Mesenchymal stem cell (in vitro differentiated cells and primary cell): ENCODE measurements at regions not wholly inside any gene's neighbourhood (a gene's known extent, or its start where the extent isn't known, plus 50 kb on each side); places are given as distances from the start of the nearest gene placed in this dataset.
A peak's percentile ranks its signal among the peaks of the same experiment; 100 is the strongest.

ENCODE experiments used
- DNase-seq: peaks from one replicate; pipeline ENCODE4 v3.0.0-alpha.2; 2013
- H2AFZ ChIP-seq: one replicate; pipeline ENCODE4 v1.6.1; 2013; ENCODE audit warnings: low read depth, mild to moderate bottlenecking, control low read depth, inconsistent platforms, low read length, moderate library complexity
- H2AK5ac ChIP-seq: 2 replicates; pipeline ENCODE4 v1.6.1; 2013; ENCODE audit warnings: low read length, moderate library complexity, mild to moderate bottlenecking, inconsistent platforms; ENCODE audit not compliant: severe bottlenecking
- H2BK120ac ChIP-seq: one replicate; pipeline ENCODE4 v1.6.1; 2013; ENCODE audit warnings: low read depth, mild to moderate bottlenecking, inconsistent platforms, low read length, moderate library complexity
- H2BK12ac ChIP-seq, 2 experiments: one replicate each; pipeline ENCODE4 v1.6.1; 2013; ENCODE audit warnings: inconsistent platforms in 2 of 2, low read length in 2 of 2, mild to moderate bottlenecking in 2 of 2, moderate library complexity in 2 of 2, control low read depth in 1 of 2
- H2BK15ac ChIP-seq: one replicate; pipeline ENCODE4 v1.6.1; 2013; ENCODE audit warnings: mild to moderate bottlenecking, low read depth, inconsistent platforms; ENCODE audit not compliant: poor library complexity, severe bottlenecking
- H2BK5ac ChIP-seq: 2 replicates; pipeline ENCODE4 v1.6.1; 2013; ENCODE audit warnings: low read depth, mild to moderate bottlenecking, low read length, control low read depth, inconsistent platforms; ENCODE audit not compliant: poor library complexity, severe bottlenecking
- H3K14ac ChIP-seq, 2 experiments: one replicate each; pipeline ENCODE4 v1.6.1; 2013; ENCODE audit warnings: inconsistent platforms in 2 of 2, low read length in 2 of 2, control low read depth in 1 of 2, mild to moderate bottlenecking in 1 of 2, moderate library complexity in 1 of 2
- H3K18ac ChIP-seq, 2 experiments: one replicate each; pipeline ENCODE4 v1.6.1; 2013; ENCODE audit warnings: inconsistent platforms in 2 of 2, low read length in 2 of 2, control low read depth in 1 of 2, low read depth in 1 of 2, mild to moderate bottlenecking in 1 of 2
- H3K23ac ChIP-seq, 2 experiments: one replicate each; pipeline ENCODE4 v1.6.1; 2013; ENCODE audit warnings: inconsistent platforms in 2 of 2, low read length in 2 of 2, mild to moderate bottlenecking in 2 of 2, moderate library complexity in 2 of 2, control low read depth in 1 of 2
- H3K27ac ChIP-seq: 2 replicates; pipeline ENCODE4 v1.5.1; 2013; ENCODE audit warnings: mild to moderate bottlenecking, moderate library complexity, low read length, control low read depth, inconsistent platforms; ENCODE audit not compliant: poor library complexity, severe bottlenecking
- H3K27me3 ChIP-seq, 2 experiments: 2 replicates each; pipeline versions ENCODE4 v1.6.1 to v1.7.0; 2013; ENCODE audit warnings: low read length in 2 of 2, mild to moderate bottlenecking in 2 of 2, moderate library complexity in 2 of 2, control low read depth in 1 of 2, inconsistent platforms in 1 of 2; ENCODE audit not compliant: control insufficient read depth in 1 of 2, insufficient read depth in 1 of 2
- H3K36me3 ChIP-seq, 2 experiments: 2 replicates each; pipeline versions ENCODE4 v1.6.1 to v1.7.0; 2013; ENCODE audit warnings: low read length in 2 of 2, control low read depth in 1 of 2, inconsistent platforms in 1 of 2, low read depth in 1 of 2, mild to moderate bottlenecking in 1 of 2; ENCODE audit not compliant: insufficient read depth in 2 of 2, control insufficient read depth in 1 of 2
- H3K4ac ChIP-seq, 2 experiments: one replicate each; pipeline ENCODE4 v1.6.1; 2013; ENCODE audit warnings: inconsistent platforms in 2 of 2, low read length in 2 of 2, mild to moderate bottlenecking in 2 of 2, moderate library complexity in 2 of 2, control low read depth in 1 of 2, low read depth in 1 of 2
- H3K4me1 ChIP-seq: 2 replicates; pipeline ENCODE4 v1.6.1; 2013; ENCODE audit warnings: low read depth, low read length, control low read depth; ENCODE audit not compliant: control insufficient read depth, insufficient read depth
- H3K4me2 ChIP-seq: 2 replicates; pipeline ENCODE4 v1.6.1; 2013; ENCODE audit warnings: low read length, mild to moderate bottlenecking, inconsistent platforms; ENCODE audit not compliant: poor library complexity, severe bottlenecking
- H3K4me3 ChIP-seq, 2 experiments: 2 replicates each; pipeline versions ENCODE4 v1.5.1 to v1.7.0; 2013; ENCODE audit warnings: low read length in 2 of 2, mild to moderate bottlenecking in 2 of 2, control low read depth in 1 of 2, low read depth in 1 of 2; ENCODE audit not compliant: insufficient read depth in 1 of 2
- H3K79me1 ChIP-seq: replicated peaks from 2 replicates; pipeline ENCODE4 v1.6.1; 2013; ENCODE audit warnings: mild to moderate bottlenecking, control low read depth, low read length, inconsistent platforms; ENCODE audit not compliant: poor library complexity, severe bottlenecking
- H3K9ac ChIP-seq: 2 replicates; pipeline ENCODE4 v1.7.0; 2013; ENCODE audit warnings: mild to moderate bottlenecking, low read length, moderate library complexity
- H3K9me3 ChIP-seq: 2 replicates; pipeline ENCODE4 v1.7.0; 2013; ENCODE audit warnings: mild to moderate bottlenecking, low read length; ENCODE audit not compliant: control insufficient read depth
- H4K8ac ChIP-seq: one replicate; pipeline ENCODE4 v1.6.1; 2013; ENCODE audit warnings: inconsistent platforms, mild to moderate bottlenecking, low read length, moderate library complexity
- H4K91ac ChIP-seq: one replicate; pipeline ENCODE4 v1.6.1; 2013; ENCODE audit warnings: mild to moderate bottlenecking, low read length, inconsistent platforms
- WGBS: methylation state at CpG from one replicate; pipeline ENCODE4 v1.1.7; 2013; ENCODE audit warnings: mixed read lengths; 5-methylcytosine and 5-hydroxymethylcytosine counted together

GRCh38 chr5:107310181-107310580 lies 360.6 kb downstream of the EFNA5 start:
- Histone ChIP-seq H3K27me3 (no peaks in the 10 kb centered on the region), H3K27ac (no peak overlapping the region), H3K36me3 (no peaks in the 10 kb centered on the region), H3K4me1 (no peaks in the 10 kb centered on the region), H2BK120ac (no peak overlapping the region), H2AK5ac (no peak overlapping the region), H4K8ac (no peak overlapping the region), H2BK5ac (no peak overlapping the region), H2BK12ac (no peak overlapping the region), H3K79me1 (no peaks in the 10 kb centered on the region), H3K4me2 (no peak overlapping the region), H4K91ac (no peak overlapping the region), H2AFZ (no peak overlapping the region), H3K9me3 (no peaks in the 10 kb centered on the region), H3K4ac (no peak overlapping the region), H3K4me3 (no peak overlapping the region), H2BK15ac (no peak overlapping the region), H3K23ac (no peak overlapping the region), H3K14ac (no peak overlapping the region), H3K9ac (no peak overlapping the region), H3K18ac (no peak overlapping the region)
- no CpG with 5 or more reads among the region's 1 CpG for WGBS
- no peak for DNase-seq

- peaks cover 4% of the 10 kb centered on the region for H3K4me1 ChIP-seq
- no peaks in the 10 kb centered on the region for H3K79me1 ChIP-seq
- no peak overlapping the region for H2AK5ac ChIP-seq
- no peak overlapping the region for H3K18ac ChIP-seq
- no peaks in the 10 kb centered on the region for H3K36me3 ChIP-seq
- 90% methylated on average over 2 of the region's 3 CpGs for WGBS
- H3K27ac ChIP-seq, result no peak overlapping the region
- H3K4ac ChIP-seq, result no peak overlapping the region
- no peak overlapping the region for H2BK5ac ChIP-seq
- no peak for DNase-seq
- H4K8ac ChIP-seq, result no peak overlapping the region
- no peak overlapping the region for H2BK12ac ChIP-seq
- H2BK120ac ChIP-seq, result no peak overlapping the region
- H3K9me3 ChIP-seq, result no peaks in the 10 kb centered on the region
- no peak overlapping the region for H3K14ac ChIP-seq
- no peak overlapping the region for H3K4me3 ChIP-seq
- no peak overlapping the region for H3K23ac ChIP-seq
- no peak overlapping the region for H2AFZ ChIP-seq
- no peak overlapping the region for H2BK15ac ChIP-seq
- no peak overlapping the region for H3K9ac ChIP-seq
- H3K27me3 ChIP-seq, result no peaks in the 10 kb centered on the region
- no peak overlapping the region for H4K91ac ChIP-seq
- no peak overlapping the region for H3K4me2 ChIP-seq
These were observed 364.1 kb downstream of the EFNA5 start for GRCh38 chr5:107306594-107306993.

DNA sequence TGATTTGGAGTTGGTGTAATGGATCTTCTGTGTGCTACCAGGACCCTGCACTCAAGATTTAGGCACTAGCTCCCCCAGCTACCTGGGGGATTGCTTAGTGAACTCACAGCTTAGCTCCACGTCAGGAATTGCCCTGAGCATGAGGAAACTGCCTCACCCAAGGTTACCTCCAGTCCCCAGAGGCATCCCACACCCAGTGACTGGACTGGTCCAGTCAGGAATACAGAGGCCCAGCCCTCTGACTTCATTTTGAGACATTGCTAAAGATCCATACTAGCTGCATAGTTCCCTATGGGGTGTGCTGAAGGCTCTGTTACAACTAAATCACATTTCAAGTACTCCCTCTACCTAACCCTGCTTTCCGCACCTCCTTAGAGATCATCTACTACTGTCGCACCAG lies 364.7 kb downstream of the EFNA5 start:
- WGBS, result 73% methylated on average over 2 of the region's 3 CpGs
- Histone ChIP-seq H3K4me3 (no peak overlapping the region), H2BK5ac (no peak overlapping the region), H3K14ac (no peak overlapping the region), H3K9ac (no peak overlapping the region), H3K9me3 (no peaks in the 10 kb centered on the region), H3K4ac (no peak overlapping the region), H3K4me2 (no peak overlapping the region), H3K79me1 (no peaks in the 10 kb centered on the region), H3K18ac (no peak overlapping the region), H3K36me3 (no peaks in the 10 kb centered on the region), H3K27me3 (no peaks in the 10 kb centered on the region), H4K8ac (no peak overlapping the region), H2BK15ac (no peak overlapping the region), H3K4me1 (peaks cover 4% of the 10 kb centered on the region), H2AFZ (no peak overlapping the region), H3K27ac (no peak overlapping the region), H2BK120ac (no peak overlapping the region), H4K91ac (no peak overlapping the region), H3K23ac (no peak overlapping the region), H2BK12ac (no peak overlapping the region), H2AK5ac (no peak overlapping the region)
- no peak for DNase-seq

DNA sequence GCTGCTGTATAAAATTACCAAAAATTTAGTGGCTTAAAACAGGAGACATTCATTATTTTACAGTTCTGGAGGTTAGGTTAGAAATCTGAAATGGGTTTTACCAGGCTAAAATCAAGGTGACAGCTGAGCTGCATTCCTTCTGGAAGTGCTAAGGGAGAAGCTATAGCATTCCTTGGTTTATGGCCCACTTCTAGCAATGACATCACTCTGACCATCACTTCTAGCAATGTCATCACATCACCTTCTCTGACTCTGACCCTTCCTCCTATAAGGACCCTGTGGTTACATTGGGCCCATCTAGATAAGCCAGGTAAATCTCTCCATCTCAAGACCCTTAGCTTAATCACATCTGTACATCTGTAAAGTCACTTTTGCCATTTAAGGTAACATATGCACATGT lies 366.1 kb downstream of the EFNA5 start:
- Histone ChIP-seq H3K18ac (no peak overlapping the region), H4K8ac (no peak overlapping the region), H2BK5ac (no peak overlapping the region), H3K27ac (peak overlapping the region; percentile 23), H2BK120ac (no peak overlapping the region), H2BK15ac (no peak overlapping the region), H3K9me3 (no peaks in the 10 kb centered on the region), H3K23ac (no peak overlapping the region), H2AK5ac (no peak overlapping the region), H3K4ac (no peak overlapping the region), H3K4me2 (no peak overlapping the region), H2BK12ac (no peak overlapping the region), H3K14ac (no peak overlapping the region), H3K36me3 (no peaks in the 10 kb centered on the region), H3K79me1 (no peaks in the 10 kb centered on the region), H4K91ac (no peak overlapping the region), H2AFZ (no peak overlapping the region), H3K4me3 (no peak overlapping the region), H3K27me3 (no peaks in the 10 kb centered on the region), H3K4me1 (peaks cover 4% of the 10 kb centered on the region), H3K9ac (no peak overlapping the region)
- no peak for DNase-seq
